ENCODE measurements at regions not wholly inside any gene's neighbourhood (a gene's known extent, or its start where the extent isn't known, plus 50 kb on each side); places are given as distances from the start of the nearest gene placed in this dataset.
A peak's percentile ranks its signal among the peaks of the same experiment; 100 is the strongest.
"Not testable (repeated sequence)": the region's sequence is repeated elsewhere in the genome, so short reads cannot be mapped to it uniquely, and the experiment has no call there.

DNA sequence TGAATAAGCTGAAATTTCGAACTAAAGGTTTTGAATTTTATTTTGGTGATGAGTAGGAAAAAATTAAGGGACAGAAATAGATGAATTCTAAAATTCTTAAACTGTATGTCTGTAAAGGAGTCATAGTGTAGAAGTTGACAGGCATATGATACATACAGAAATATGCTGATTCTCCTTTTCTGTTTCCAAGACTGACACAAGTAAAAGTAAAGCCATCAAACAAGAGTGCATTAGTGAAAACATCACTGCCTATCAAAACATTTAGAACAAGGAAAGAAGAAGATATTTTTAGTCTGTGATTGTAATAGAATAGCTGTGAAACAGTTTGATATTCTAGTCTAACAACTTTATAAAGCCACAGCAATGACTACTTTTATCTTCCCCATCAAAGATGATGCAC, 1318.0 kb upstream of the TENM4 start:
- no peak for DNase-seq

DNA sequence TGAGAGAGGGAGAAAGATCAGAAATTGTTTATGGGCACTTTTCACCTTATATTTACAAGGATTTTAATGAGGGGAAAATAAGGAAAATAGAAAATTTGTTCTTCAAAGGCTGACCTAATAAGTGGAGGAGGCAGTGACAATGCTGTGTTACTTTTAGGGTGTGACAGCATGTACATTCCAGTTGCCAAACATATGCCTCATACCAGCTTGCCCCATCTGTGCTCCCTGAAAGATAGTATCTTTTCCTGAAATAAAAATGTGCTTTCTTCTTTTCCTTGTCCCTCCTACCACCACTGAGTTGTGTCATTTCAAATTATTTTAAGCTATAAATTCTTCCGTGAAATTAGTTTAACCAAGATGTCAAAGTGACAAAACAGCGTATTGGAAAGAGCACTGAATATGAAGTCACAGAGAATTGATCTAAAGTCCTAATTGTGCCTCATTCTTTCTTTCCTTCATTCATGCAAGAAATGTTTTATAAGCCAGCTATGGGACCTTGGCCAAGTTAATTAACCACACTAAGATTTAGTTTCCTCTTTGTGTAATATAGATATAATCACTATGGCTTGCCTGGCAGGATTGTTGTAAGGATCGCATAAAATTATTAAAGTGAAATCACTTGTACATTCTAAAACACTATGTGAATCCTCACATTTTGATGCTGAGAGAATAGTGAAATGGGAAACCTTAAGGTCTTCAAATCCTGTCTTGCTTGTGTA, 1307.5 kb upstream of the TENM4 start:
- DNase-seq = peak; percentile 59

DNA sequence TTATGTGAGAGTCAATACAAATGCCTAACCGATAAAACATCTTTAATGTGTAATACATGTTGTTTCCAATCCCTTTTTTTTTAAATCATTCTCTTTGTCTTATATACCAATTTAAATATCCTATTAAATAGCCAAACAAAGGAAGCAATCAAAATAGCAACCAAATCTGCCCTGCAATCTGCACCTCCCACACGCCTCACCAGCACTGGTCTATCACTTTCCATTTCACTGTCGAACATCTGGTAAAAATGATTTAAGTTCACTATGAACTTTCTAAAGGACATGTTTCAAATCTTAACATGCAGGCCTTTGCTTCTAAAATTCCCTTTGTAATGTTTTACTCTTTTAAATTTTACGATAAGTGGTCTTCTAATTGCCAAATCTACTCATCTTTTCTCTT, 1305.5 kb upstream of the TENM4 start:
- DNase-seq = no peak

DNA sequence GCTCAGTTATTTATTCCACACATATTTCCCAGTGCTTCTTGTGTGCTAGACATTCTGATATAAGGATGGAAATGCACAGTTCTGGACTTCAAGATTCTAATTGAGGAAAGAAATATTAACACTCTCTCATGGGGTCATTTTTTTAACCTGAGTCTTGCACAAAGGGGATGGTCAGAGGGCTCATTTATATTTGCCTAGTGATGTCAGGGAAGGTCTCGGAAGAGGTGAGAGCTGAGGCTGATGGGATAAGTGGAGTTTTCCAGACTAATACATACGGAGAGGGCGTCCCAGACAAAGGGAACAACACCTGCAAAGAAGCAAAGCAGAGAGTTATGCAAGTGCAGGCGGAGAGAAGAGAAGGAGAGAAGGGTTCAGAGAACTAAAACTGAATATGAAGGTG, 1304.6 kb upstream of the TENM4 start:
- DNase-seq = no peak

DNA sequence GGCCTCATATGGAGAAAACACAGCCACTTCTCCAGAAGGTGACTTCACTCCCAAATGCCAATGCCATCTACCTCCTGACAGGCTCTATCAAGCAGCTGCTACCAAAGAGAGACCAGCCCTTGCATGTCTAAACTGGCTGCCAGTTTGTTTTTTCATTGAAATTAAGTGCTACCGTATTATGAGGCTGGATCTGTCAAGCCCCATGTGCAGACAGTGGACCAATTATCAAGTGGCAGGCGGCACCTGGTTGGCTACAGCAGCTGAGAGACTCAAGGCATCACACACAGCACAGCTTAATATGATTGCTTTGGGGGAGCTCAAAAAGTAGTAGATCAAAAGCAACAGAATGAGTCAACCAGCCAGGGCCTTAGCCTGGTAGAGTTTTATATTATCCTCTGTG, 1293.0 kb upstream of the TENM4 start:
- no peak for DNase-seq

DNA sequence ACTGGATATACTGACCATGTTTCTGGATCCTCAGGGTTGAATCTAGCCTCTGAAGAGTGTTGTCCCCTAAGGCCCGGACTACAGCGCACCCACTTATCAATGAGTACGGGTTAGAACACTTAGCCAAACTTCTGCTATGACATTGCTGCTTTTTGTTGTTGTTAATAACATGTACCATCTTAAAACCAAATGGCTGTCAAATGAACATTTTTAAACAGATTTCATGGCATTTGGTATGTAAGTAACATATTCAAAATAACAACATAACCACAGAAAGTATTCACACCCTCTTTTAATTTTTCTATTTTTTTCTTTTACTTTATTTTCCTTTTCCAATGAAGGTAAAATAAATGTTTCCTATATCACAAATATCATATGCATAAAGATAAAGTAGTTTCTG, 1292.5 kb upstream of the TENM4 start:
- no peak for DNase-seq

DNA sequence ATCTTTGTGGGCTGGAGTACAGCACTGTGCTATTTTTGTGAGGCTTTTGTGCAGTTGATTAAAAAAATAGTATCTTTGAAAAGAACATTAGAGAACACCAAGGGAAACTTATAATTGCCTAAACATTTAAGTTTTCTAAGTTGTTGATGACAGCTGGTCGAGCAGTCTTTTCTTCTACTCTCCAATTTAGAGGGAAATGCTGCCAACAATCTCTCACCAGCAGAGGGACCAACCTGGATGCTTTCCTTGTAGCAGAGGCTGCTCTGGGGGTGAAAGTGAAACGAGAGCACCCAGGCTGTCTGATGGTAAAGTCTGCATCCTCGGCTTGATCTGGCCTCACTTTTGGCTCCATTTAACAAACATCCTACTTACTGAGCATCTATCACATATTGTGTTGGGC, 1286.5 kb upstream of the TENM4 start:
- DNase-seq = peak; percentile 27

DNA sequence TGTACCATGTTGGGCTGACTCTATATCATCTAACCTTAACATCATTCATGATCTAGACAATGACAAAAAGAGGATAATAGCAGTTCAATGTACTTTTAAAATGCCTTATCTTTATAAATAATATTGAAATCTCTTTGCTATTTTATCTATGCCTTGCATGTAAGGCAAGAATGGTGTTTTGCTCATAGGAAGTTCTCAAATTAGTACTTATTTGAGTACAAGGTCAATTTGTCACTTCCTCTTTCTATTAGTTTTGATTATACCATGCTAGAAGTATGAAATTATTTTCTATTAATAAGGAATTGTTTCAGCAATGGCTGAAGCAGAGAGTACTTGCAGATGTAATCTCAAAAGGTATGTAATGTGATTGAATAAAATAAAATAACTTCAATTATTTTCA, 1285.4 kb upstream of the TENM4 start:
- DNase-seq = no peak

DNA sequence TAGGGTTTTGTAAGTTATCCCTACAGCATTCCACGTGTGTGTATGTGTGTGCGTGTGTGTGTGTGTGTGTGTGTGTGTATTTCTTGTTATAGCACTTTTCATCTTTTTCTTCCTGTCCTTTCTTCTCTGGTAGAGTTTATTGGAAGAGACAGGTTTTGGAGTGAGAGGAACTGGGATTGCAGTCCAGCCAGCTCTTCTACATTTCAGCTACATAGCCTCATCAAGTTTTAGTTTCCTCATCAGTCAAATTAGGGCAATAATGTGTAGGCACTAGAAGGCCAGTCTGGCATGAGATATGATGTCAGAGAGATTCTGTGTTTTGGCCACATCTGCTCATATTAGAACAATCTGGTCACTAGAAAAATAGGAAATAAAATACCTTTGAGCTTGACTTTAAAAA, 1283.5 kb upstream of the TENM4 start:
- DNase-seq = no peak

DNA sequence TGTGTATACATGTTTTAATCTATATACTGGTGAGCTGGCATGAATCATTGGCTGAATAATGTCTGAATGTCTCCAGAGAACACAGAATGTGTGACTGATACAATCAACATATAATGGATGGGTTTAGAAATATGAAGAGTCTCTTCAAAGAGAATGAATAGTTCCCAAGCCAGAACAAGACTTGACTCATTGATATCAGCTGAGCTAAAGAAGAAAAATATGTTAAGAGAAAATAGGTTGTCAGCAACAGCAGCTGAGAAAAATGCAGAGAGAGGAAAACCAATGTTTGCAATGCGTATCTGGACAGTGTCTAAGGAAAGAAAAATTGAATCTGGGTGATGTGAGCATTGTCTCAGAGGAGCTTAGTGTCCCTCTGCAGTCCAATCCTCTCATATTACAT, 1281.8 kb upstream of the TENM4 start:
- peak; percentile 51 for DNase-seq

DNA sequence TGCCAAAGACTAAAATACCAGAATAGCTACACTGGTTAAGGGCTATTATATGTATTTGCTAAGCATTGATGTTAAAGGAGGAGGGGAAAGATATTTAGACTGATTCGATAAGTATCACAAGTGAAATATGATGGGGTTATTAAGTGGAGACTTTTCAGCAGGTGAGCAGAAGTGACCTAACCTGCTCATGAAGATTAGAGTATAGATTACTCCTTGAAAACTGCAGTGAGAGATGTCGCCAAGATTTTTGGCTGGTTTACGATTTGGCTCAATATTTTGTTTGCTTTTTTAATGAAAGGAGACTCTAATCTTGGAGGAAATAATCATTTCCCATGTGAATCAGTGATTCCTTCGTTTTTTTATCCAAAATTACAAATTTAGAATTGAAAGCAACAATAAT, 1279.5 kb upstream of the TENM4 start:
- no peak for DNase-seq

DNA sequence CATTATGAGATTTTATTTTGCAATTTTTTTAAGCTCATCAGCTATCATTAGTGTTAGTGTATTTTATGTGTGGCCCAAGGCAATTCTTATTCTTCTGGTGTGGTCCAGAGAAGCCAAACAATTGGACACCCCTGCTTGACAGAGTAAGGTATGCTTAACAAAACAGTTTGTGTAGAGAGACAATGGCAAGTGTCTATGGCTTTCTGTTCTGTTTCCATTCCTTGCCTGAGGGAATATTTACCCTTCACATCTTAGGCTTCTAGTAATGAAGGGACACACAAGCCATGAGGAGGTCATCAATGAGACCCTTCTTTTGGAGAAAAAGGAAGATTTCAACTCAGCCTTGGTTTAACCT, 1278.4 kb upstream of the TENM4 start:
- no peak for DNase-seq

DNA sequence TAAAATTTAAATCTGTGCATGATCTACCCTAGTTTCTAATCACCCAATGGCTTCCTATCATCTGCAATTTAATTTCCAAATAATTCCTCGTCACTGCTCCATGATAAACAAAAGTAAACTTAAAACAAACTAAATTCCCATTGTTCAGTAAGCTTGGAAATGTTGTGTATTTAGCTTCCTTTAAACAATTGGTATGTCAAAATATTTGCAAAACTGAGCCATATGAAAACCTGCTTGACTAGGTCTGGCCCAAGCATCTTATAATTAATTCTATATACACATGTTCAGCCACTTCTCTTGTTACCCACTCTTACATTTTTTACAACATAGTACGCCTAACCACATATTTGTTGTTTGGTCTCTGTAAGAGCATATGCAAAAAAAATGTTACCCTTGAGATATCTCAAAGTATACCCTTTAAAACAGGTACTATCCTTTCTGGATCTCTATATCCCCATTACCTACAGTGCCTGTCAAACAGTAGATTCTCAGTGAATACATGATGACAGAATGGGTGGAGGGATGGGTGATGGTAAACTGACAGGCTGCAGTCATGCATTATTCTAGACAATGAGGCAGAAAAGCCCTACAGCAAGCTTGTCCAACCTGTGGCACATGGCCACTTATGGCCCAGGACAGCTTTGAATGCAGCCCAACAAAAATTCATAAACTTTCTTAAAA, 1277.9 kb upstream of the TENM4 start:
- DNase-seq = peak; percentile 30

DNA sequence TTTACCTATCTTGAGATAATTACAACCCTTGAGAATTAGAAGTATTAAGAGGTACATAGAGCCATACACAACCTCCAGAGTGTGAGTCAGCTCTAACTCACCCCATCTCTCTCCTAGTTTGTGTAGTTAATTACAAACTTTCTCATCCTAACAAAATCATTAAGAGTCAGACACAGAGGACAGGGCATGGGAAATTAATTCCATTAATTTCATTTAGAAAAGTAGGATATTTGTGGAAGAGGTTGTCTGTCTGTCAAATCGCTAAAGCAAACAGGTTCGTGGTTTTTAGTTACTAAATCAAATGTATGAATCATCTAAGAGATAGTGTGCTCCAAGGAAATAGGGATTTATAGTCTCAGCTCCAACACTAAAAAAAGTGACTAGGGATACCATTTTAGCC, 1261.4 kb upstream of the TENM4 start:
- no peak for DNase-seq

DNA sequence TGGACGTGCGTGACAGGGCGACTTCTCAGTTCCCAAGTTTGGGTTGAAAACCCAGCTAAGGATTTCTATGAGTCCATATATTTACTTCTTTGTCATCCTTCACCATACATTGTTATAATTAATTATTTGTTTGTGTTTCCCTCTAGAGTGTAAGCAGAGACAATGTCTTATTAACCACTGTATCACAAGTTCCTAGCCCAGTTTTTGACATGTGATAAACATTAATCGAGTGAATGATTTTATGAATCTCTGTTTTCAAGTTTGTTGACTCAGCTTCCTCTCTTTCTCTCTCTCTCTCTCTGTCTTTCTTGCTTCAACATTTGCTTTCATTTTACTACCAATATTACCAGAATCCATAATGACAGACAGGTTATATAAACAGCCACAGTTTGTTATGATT, 1259.6 kb upstream of the TENM4 start:
- no peak for DNase-seq

DNA sequence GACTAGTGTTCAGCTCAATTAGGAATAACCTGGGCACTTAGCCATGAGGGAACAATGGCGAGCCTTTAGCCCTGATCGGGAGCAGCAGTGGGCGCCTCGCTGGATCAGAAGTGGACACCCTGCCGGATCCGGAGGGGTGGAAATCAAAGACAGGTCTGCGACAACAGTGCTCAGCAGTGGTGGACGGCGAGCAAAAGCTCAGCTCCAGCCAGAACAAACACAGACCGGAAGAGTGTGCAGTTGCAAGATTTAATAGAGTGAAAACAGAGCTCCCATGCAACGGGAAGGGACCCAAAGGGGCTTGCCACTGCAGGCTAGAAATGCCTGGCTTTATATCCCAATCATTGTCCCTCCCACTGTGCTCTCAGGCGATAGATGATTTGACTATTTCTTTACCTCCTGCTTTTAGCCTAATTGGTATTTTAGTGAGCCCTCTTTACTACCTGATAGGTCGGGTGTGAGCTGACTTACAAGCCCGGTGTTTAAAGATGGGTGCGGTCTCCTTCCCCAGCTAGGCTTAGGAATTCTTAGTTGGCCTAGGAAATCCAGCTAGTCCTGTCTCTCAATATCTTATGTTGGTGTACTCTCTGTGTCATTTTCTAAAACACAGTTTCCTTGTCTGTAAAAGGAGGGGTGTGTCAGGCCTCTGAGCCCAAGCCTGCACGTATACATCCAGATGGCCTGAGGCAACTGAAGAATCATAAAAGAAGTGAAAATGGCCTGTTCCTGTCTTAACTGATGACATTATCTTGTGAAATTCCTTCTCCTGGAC, 1258.8 kb upstream of the TENM4 start:
- not testable (repeated sequence) for DNase-seq

DNA sequence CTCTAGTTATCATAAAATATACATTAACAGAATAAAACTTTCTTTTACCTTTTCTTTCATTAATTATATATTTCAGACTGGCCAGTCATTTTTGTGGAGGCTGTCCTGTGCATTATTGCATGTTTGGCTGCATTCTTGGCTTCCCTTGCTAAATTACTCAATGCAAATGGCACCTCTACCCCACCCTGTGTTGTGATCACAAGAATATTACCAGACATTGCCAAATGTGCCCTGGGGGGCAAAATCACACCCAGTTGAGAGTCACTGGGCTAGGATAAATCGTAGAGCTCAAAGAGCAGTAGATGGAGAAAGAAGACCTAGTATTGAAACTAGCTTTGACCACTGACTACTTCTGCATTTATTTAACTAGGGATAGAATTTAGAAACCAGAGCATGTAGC, 1257.8 kb upstream of the TENM4 start:
- DNase-seq = no peak

DNA sequence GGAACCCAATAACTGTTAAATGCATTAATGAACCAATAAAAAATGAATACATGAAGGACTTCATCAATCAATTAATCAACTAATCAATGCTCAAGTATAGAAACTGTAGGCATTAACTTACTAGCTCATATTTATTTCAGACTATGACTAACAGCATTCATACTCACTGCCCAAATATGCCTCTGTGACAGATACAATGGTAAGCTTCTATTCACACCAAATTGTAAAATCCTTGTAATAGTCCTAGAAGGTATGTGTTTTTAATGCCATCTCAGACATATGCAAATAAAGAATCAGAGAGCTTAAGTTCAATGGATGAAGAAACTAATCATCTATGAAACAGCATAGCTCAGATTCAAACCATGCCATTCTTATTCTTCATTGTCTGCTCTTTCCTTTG, 1253.6 kb upstream of the TENM4 start:
- DNase-seq = no peak

DNA sequence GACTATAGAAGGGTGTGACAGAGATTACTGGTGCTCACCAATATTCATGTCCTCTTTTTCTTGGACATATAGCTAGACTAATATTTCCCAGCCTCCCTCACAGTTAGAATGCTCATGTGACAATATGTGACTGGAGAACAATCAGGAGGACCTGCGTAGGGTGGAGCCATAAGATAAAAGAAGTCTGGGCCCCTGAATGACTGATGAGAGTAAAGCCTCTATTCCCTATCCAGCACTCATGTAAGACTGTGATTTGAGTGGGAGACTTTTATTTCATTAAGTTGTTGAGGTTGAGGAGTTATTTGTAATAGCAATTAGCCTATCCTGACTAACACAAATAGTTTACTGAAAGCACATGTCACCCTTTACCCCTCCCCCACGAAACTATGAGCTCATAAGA, 1247.1 kb upstream of the TENM4 start:
- DNase-seq = no peak

DNA sequence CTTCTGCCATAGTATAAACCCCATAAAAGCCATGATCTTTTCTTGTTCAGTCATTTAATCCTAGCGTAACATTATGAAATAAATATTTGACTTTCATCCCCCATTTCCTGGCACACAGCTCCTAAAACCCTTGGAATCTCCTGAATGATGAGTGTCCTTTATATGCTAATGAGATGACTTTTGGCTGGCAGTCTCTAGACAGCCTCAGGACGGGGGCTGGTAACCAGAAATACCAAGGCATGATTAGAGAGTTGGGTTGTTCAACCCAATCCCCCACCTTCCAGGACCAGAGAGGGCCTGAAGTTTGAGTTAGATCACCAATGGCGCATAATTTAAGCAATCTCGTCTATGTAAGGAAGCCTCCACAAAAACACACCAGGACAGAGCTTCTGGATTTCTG, 1246.1 kb upstream of the TENM4 start:
- no peak for DNase-seq

DNA sequence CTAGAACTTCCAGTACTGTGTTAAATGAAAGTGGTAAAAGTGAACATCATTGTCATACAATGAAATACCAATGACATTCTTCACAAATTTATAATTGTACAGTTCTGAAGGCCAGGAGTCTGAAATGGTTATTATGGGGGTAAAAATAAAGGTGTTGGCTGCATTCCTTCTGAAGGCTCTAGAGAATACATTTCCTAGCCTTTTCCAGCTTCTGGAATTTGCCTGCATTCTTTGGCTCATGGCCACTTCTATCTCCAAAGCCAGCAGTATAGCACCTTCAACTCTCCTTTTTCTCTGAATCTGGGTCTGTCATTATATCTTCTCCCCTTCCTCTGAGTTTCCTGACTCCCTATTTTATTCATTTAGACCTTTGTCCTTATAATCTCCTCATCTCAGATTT, 1232.7 kb upstream of the TENM4 start:
- no peak for DNase-seq

DNA sequence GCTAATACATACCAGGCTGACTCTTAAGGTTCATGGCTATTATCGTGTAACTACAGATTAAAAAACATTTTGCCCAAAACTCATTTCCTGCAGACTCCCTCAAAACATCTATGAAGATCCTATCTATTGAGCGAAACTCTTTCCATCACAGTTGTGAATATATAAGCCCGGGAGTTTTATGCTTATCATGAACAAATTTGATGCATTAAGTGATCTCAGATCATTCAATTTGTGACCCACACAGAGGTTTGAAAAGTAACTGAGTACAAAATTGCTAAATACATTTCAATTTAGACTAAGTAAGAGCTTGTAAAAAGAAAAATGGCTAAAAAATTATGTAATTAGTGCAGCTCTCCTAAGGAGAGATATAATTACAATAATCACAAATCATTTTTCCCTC, 1228.8 kb upstream of the TENM4 start:
- DNase-seq = no peak

DNA sequence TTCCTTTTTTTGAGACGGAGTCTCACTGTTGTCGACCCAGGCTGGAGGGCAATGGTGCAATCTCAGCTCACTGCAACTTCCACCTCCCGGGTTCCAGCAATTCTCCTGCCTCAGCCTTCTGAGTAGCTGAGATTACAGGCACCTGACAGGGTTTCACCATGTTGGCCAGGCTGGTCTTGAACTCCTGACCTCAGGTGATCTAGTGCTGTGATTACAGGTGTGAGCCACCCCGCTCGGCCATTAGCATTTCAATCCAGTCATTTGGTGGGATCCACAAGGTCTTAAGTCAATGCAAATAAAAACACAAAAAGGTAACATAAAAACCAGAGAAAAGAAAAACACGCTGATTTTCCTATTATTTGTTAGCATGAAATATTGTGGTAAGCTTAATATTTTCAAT, 1227.2 kb upstream of the TENM4 start:
- DNase-seq = no peak

DNA sequence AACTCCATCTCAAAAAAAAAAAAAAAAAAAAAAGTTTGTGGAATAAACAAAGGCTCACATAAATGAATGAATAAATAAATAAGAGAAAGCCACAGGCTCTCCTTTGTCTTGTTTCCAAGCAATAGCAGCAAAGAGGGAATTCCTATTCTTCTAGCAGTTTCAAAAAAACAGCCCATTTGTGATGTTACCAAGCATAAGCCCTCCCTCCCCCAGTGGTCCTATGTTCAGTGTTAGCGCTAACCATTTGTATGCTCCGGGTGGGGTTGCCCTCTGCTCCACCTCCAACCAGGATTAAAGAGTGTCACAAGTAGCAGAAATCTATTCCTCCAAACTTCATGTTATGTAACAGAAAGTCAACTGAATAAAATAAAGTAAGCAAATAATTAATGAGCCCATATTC, 1215.0 kb upstream of the TENM4 start:
- DNase-seq = no peak

All from tongue (tissue), 1 donor.